GM23248 (cell line): ENCODE measurements at regions not wholly inside any gene's neighbourhood (a gene's known extent, or its start where the extent isn't known, plus 50 kb on each side); places are given as distances from the start of the nearest gene placed in this dataset.

ENCODE experiments used
- DNase-seq: peaks from one replicate; pipeline ENCODE4 v3.0.0-alpha.2; 2015
- H2AFZ ChIP-seq: fragments of 200-600 bp; sonication (generic); 2 replicates; pipeline ENCODE4 v1.6.1; 2016; ENCODE audit warnings: antibody characterized with exemption
- H3F3A ChIP-seq: fragments of 200-600 bp; sonication (generic); 2 replicates; pipeline ENCODE4 v1.6.1; 2016; ENCODE audit warnings: mild to moderate bottlenecking, antibody characterized with exemption, mixed run types; ENCODE audit not compliant: insufficient read depth
- H3K27ac ChIP-seq: fragments of 200-600 bp; sonication (generic); 2 replicates; pipeline ENCODE4 v1.5.1; 2016; ENCODE audit warnings: mild to moderate bottlenecking
- H3K27me3 ChIP-seq: fragments of 200-600 bp; sonication (generic); replicated peaks from 2 replicates; pipeline ENCODE4 v1.6.1; 2016; ENCODE audit warnings: mild to moderate bottlenecking; ENCODE audit not compliant: insufficient read depth
- H3K36me3 ChIP-seq: fragments of 200-600 bp; sonication (generic); 2 replicates; pipeline ENCODE4 v1.6.1; 2016; ENCODE audit warnings: low read depth, mild to moderate bottlenecking
- H3K4me1 ChIP-seq: fragments of 200-600 bp; sonication (generic); 2 replicates; pipeline ENCODE4 v1.6.1; 2016; ENCODE audit warnings: mild to moderate bottlenecking; ENCODE audit not compliant: insufficient read depth
- H3K4me2 ChIP-seq: fragments of 200-600 bp; sonication (generic); one replicate; pipeline ENCODE4 v1.6.1; 2016; ENCODE audit warnings: mild to moderate bottlenecking; ENCODE audit not compliant: unreplicated experiment
- H3K4me3 ChIP-seq: fragments of 200-600 bp; sonication (generic); 2 replicates; pipeline ENCODE4 v1.5.1; 2016; ENCODE audit warnings: mild to moderate bottlenecking
- H3K79me2 ChIP-seq: fragments of 200-600 bp; sonication (generic); 2 replicates; pipeline ENCODE4 v1.6.1; 2016; ENCODE audit warnings: mild to moderate bottlenecking; ENCODE audit not compliant: insufficient read depth
- H3K9ac ChIP-seq: fragments of 200-600 bp; sonication (generic); 2 replicates; pipeline ENCODE4 v1.6.1; 2016; ENCODE audit warnings: mild to moderate bottlenecking
- H3K9me2 ChIP-seq: fragments of 200-600 bp; sonication (generic); 2 replicates; pipeline ENCODE4 v1.6.1; 2016; ENCODE audit warnings: mixed run types, mild to moderate bottlenecking, moderate library complexity; ENCODE audit not compliant: insufficient read depth
- H3K9me3 ChIP-seq: fragments of 200-600 bp; sonication (generic); one replicate; pipeline ENCODE4 v1.6.1; 2017; ENCODE audit warnings: low read depth
- H4K20me1 ChIP-seq: fragments of 200-600 bp; sonication (generic); 2 replicates; pipeline ENCODE4 v1.6.0; 2016; ENCODE audit not compliant: insufficient read depth
- EZH2 ChIP-seq: fragments of 200-600 bp; sonication (generic); IDR thresholded peaks from 2 replicates; pipeline ENCODE4 v1.6.1; 2018; ENCODE audit warnings: antibody characterized with exemption, mild to moderate bottlenecking; ENCODE audit not compliant: insufficient read depth, poor library complexity, severe bottlenecking
- EZH2phosphoT487 ChIP-seq: fragments of 200-600 bp; sonication (generic); IDR thresholded peaks from 2 replicates; pipeline ENCODE4 v1.6.1; 2018; ENCODE audit warnings: antibody characterized with exemption, moderate library complexity, mild to moderate bottlenecking, low read depth; ENCODE audit not compliant: insufficient read depth
- WGBS, 2 experiments: methylation state at CpG; one replicate each; pipeline ENCODE4 v1.1.6; 2015 to 2017; ENCODE audit warnings: low lambda C conversion rate in 2 of 2, low coverage in 1 of 2; ENCODE audit errors: missing lambda C conversion rate in 2 of 2; 5-methylcytosine and 5-hydroxymethylcytosine counted together
- in situ Hi-C: fragments of 300-500 bp; cut with MboI; formaldehyde crosslinking; loops from 2 replicates; pipeline ENCODE4 v1.15.0; 2020

DNA sequence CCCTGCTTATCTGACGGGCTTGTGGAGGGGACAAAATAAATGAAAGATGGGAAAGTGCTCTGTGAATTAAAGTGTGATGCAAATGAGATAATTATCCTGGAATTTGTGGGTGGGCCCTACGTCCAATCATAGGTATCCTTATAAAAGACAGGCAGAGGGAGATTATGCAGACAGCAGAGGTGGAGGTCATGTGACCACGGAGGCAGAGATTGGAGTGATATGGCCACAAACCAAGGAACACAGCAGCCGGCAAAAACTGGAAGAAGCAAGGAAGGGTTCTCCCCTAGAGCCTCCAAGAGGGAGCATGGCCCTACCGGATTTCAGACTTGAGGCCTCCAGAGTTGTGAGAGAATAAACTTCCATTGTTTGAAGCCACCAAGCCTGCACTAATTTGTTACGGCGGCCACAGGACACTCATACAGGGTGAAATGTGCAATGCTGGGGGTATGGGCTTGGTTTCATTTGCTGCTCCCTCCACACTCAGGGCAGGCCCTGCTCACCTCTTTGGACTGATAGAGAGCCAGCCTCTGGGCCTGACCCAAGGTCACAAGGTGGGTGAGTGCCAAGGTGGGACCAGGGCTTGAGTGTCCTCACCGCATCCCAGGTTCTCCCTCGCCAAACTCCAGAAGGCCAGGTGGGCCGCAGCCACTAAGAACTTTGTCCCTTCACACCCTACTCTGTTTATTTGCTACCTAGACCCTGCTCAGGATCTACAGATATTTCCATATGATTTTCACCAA is 149.6 kb upstream of the TNRC6C start:
- Histone ChIP-seq H3K9me2 (no peaks in the 10 kb centered on the region), H3K4me2 (no peak overlapping the region), H3K4me1 (peaks cover 13% of the 10 kb centered on the region; the same call in 1 of the 2 replicates), H3K9ac (no peak overlapping the region), H3K27me3 (peaks cover 13% of the 10 kb centered on the region), H3K4me3 (no peak overlapping the region), H3K27ac (no peak overlapping the region), H3F3A (peaks cover 5% of the 10 kb centered on the region; the same call in 1 of the 2 replicates), H3K9me3 (no peaks in the 10 kb centered on the region), H3K36me3 (no peaks in the 10 kb centered on the region), H4K20me1 (no peaks in the 10 kb centered on the region), H2AFZ (no peak overlapping the region), H3K79me2 (no peaks in the 10 kb centered on the region)
- TF ChIP-seq EZH2, result no peak
- 77 to 80% methylated on average over 10 of the region's 10 CpGs for WGBS, 2 experiments
- in situ Hi-C loops, result no loop called here
- DNase-seq, result no peak

- no peak for TF ChIP-seq EZH2
- TF ChIP-seq EZH2phosphoT487, result no peak
- H3K4me1 ChIP-seq, result peaks cover 13% of the 10 kb centered on the region; the same call in 1 of the 2 replicates
- in situ Hi-C loops, result no loop called here
- H3K9me2 ChIP-seq, result no peaks in the 10 kb centered on the region
- no peak overlapping the region for H3K9ac ChIP-seq
- H3K27me3 ChIP-seq, result peaks cover 7% of the 10 kb centered on the region; the same call in 1 of the 2 replicates
- 76 to 78% methylated on average over 2 of the region's 2 CpGs for WGBS, 2 experiments
- H3K79me2 ChIP-seq, result no peaks in the 10 kb centered on the region
- no peak overlapping the region for H2AFZ ChIP-seq
- H4K20me1 ChIP-seq, result no peaks in the 10 kb centered on the region
- DNase-seq, result no peak
- peaks cover 5% of the 10 kb centered on the region; the same call in 1 of the 2 replicates for H3F3A ChIP-seq
- no peaks in the 10 kb centered on the region for H3K36me3 ChIP-seq
- no peak overlapping the region for H3K4me3 ChIP-seq
- H3K4me2 ChIP-seq, result no peak overlapping the region
- H3K27ac ChIP-seq, result no peak overlapping the region
- H3K9me3 ChIP-seq, result no peaks in the 10 kb centered on the region
These were observed 148.7 kb upstream of the TNRC6C start for GRCh38 chr17:77809814-77810213.

- H3K4me3 ChIP-seq, result no peak overlapping the region
- H3K79me2 ChIP-seq, result no peaks in the 10 kb centered on the region
- TF ChIP-seq EZH2phosphoT487 (no peak), EZH2 (no peak)
- H3K9me2 ChIP-seq, result no peaks in the 10 kb centered on the region
- peaks cover 13% of the 10 kb centered on the region; the same call in 1 of the 2 replicates for H3K4me1 ChIP-seq
- H4K20me1 ChIP-seq, result no peaks in the 10 kb centered on the region
- peak overlapping the region; percentile 21 for H3K4me2 ChIP-seq
- H3K27me3 ChIP-seq, result peaks cover 7% of the 10 kb centered on the region; the same call in 1 of the 2 replicates
- WGBS, 2 experiments, result 5% methylated on average over 1 of the region's 1 CpG
- no peaks in the 10 kb centered on the region for H3K9me3 ChIP-seq
- H3K9ac ChIP-seq, result no peak overlapping the region
- H3F3A ChIP-seq, result peaks cover 5% of the 10 kb centered on the region; the same call in 1 of the 2 replicates
- DNase-seq, result peak; percentile 90
- in situ Hi-C loops, result no loop called here
- H3K27ac ChIP-seq, result no peak overlapping the region; the same call in 1 of the 2 replicates
- no peaks in the 10 kb centered on the region for H3K36me3 ChIP-seq
- no peak overlapping the region for H2AFZ ChIP-seq
These were observed 148.0 kb upstream of the TNRC6C start for GRCh38 chr17:77810536-77810935.

DNA sequence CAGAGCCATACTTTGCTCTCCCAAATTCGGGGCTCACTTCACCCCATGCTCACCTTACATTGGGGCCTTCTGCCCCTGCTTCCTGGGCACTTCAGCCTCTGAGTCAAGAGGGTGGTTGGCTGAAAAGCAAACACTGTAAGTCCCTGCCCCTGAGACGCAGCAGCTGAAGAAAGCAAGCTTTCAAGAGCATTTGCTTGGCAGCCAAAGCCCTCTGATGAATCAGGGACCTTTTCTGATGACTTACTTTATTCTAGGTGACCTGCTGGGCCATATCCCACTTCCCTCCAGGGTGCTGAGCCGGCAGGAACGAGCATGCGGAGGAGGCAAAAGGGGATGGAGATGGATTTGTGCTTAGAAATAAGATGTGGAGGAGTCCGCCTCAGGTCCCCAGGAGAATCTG is 147.0 kb upstream of the TNRC6C start:
- peak; percentile 74 for DNase-seq
- Histone ChIP-seq H3K36me3 (no peaks in the 10 kb centered on the region), H3K9ac (no peak overlapping the region), H3K79me2 (no peaks in the 10 kb centered on the region), H2AFZ (no peak overlapping the region), H3K9me3 (no peaks in the 10 kb centered on the region), H3F3A (peaks cover 5% of the 10 kb centered on the region; the same call in 1 of the 2 replicates), H4K20me1 (no peaks in the 10 kb centered on the region), H3K27ac (no peak overlapping the region), H3K4me2 (no peak overlapping the region), H3K9me2 (no peaks in the 10 kb centered on the region), H3K27me3 (peaks cover 6% of the 10 kb centered on the region; the same call in 1 of the 2 replicates), H3K4me3 (no peak overlapping the region), H3K4me1 (peaks cover 13% of the 10 kb centered on the region; the same call in 1 of the 2 replicates)
- TF ChIP-seq EZH2 (no peak), EZH2phosphoT487 (no peak)
- WGBS, 2 experiments, result 41 to 44% methylated on average over 6 of the region's 6 CpGs
- in situ Hi-C loops, result no loop called here
